ENCODE measurements at regions not wholly inside any gene's neighbourhood (a gene's known extent, or its start where the extent isn't known, plus 50 kb on each side); places are given as distances from the start of the nearest gene placed in this dataset.

DNA sequence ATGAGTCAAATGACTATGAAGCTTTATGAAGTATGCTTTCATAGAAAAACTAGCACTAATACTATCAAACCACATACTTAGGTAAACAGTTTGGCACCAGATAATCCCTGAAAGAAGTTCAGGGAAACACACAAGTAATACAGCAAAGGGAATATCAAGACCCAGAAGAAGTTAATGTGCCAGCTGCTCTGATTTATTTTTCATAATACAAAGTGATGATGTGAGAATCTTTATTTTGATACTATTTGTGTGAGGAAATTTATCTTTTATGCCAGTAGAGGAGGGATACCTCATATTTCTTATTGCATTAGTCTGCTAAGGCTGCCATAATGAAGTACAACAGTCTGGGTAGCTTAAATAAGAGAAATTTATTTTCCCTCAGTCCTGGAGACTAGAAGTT lies 67.7 kb upstream of the ANO3 start:
- Mint-ChIP-seq H3K27me3 (ENCODE audit: insufficient read depth, low read depth, poor library complexity) (no peaks in the 10 kb centered on the region), H3K36me3 (ENCODE audit: low read depth) (no peaks in the 10 kb centered on the region), H3K9me3 (no peaks in the 10 kb centered on the region), H3K4me3 (no peak overlapping the region), H3K4me1 (peaks cover under 1% of the 10 kb centered on the region; the same call in 1 of the 3 replicates), H3K27ac (no peak overlapping the region)
- Histone ChIP-seq H3K4me1 (ENCODE audit: insufficient read depth) (no peaks in the 10 kb centered on the region), H3K27ac (ENCODE audit: low read depth) (no peak overlapping the region), H2AFZ (no peak overlapping the region), H3K79me2 (replicated peaks; ENCODE audit: insufficient read depth) (no peaks in the 10 kb centered on the region), H3K4me3 (no peak overlapping the region), H3F3A (replicated peaks; ENCODE audit: low read depth) (no peaks in the 10 kb centered on the region), H3K9me2 (ENCODE audit: insufficient read depth) (no peaks in the 10 kb centered on the region), H3K27me3 (ENCODE audit: insufficient read depth) (no peaks in the 10 kb centered on the region), H4K20me1 (replicated peaks; ENCODE audit: insufficient read depth) (no peaks in the 10 kb centered on the region), H3K36me3 (ENCODE audit: insufficient read depth) (no peaks in the 10 kb centered on the region), H3K4me2 (no peak overlapping the region)
- ATAC-seq (no peak), DNase-seq (ENCODE audit: low spot score) (no peak)
- TF ChIP-seq CREB1 (CRISPR knock-in tag; IDR thresholded peaks at IDR 0.05; ENCODE audit: low read depth) (no peak), JUNB (IDR thresholded peaks at IDR 0.05; ENCODE audit: unreplicated experiment) (no peak), EZH2 (IDR thresholded peaks at IDR 0.05; ENCODE audit: low read depth, unreplicated experiment) (no peak), POLR2AphosphoS5 (IDR thresholded peaks at IDR 0.05; ENCODE audit: low read depth) (no peak), NANOG (IDR thresholded peaks at IDR 0.05; ENCODE audit: borderline replicate concordance) (no peak), ZNF331 (CRISPR knock-in tag; IDR thresholded peaks at IDR 0.05; ENCODE audit: low read depth) (no peak), ZNF114 (CRISPR knock-in tag; IDR thresholded peaks at IDR 0.05) (no peak), STAT1 (IDR thresholded peaks at IDR 0.05; ENCODE audit: unreplicated experiment) (no peak), EZH2phosphoT487 (IDR thresholded peaks at IDR 0.05; ENCODE audit: unreplicated experiment) (no peak)
- TF ChIP-seq, protein P1, sequence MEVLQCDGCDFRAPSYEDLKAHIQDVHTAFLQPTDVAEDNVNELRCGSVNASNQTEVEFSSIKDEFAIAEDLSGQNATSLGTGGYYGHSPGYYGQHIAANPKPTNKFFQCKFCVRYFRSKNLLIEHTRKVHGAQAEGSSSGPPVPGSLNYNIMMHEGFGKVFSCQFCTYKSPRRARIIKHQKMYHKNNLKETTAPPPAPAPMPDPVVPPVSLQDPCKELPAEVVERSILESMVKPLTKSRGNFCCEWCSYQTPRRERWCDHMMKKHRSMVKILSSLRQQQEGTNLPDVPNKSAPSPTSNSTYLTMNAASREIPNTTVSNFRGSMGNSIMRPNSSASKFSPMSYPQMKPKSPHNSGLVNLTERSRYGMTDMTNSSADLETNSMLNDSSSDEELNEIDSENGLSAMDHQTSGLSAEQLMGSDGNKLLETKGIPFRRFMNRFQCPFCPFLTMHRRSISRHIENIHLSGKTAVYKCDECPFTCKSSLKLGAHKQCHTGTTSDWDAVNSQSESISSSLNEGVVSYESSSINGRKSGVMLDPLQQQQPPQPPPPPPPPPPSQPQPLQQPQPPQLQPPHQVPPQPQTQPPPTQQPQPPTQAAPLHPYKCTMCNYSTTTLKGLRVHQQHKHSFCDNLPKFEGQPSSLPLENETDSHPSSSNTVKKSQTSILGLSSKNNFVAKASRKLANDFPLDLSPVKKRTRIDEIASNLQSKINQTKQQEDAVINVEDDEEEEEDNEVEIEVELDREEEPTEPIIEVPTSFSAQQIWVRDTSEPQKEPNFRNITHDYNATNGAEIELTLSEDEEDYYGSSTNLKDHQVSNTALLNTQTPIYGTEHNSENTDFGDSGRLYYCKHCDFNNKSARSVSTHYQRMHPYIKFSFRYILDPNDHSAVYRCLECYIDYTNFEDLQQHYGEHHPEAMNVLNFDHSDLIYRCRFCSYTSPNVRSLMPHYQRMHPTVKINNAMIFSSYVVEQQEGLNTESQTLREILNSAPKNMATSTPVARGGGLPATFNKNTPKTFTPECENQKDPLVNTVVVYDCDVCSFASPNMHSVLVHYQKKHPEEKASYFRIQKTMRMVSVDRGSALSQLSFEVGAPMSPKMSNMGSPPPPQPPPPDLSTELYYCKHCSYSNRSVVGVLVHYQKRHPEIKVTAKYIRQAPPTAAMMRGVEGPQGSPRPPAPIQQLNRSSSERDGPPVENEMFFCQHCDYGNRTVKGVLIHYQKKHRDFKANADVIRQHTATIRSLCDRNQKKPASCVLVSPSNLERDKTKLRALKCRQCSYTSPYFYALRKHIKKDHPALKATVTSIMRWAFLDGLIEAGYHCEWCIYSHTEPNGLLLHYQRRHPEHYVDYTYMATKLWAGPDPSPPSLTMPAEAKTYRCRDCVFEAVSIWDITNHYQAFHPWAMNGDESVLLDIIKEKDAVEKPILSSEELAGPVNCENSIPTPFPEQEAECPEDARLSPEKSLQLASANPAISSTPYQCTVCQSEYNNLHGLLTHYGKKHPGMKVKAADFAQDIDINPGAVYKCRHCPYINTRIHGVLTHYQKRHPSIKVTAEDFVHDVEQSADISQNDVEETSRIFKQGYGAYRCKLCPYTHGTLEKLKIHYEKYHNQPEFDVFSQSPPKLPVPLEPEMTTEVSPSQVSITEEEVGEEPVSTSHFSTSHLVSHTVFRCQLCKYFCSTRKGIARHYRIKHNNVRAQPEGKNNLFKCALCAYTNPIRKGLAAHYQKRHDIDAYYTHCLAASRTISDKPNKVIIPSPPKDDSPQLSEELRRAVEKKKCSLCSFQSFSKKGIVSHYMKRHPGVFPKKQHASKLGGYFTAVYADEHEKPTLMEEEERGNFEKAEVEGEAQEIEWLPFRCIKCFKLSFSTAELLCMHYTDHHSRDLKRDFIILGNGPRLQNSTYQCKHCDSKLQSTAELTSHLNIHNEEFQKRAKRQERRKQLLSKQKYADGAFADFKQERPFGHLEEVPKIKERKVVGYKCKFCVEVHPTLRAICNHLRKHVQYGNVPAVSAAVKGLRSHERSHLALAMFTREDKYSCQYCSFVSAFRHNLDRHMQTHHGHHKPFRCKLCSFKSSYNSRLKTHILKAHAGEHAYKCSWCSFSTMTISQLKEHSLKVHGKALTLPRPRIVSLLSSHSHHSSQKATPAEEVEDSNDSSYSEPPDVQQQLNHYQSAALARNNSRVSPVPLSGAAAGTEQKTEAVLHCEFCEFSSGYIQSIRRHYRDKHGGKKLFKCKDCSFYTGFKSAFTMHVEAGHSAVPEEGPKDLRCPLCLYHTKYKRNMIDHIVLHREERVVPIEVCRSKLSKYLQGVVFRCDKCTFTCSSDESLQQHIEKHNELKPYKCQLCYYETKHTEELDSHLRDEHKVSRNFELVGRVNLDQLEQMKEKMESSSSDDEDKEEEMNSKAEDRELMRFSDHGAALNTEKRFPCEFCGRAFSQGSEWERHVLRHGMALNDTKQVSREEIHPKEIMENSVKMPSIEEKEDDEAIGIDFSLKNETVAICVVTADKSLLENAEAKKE (CRISPR knock-in tag; IDR thresholded peaks at IDR 0.05), result no peak
- TF ChIP-seq, protein P2, sequence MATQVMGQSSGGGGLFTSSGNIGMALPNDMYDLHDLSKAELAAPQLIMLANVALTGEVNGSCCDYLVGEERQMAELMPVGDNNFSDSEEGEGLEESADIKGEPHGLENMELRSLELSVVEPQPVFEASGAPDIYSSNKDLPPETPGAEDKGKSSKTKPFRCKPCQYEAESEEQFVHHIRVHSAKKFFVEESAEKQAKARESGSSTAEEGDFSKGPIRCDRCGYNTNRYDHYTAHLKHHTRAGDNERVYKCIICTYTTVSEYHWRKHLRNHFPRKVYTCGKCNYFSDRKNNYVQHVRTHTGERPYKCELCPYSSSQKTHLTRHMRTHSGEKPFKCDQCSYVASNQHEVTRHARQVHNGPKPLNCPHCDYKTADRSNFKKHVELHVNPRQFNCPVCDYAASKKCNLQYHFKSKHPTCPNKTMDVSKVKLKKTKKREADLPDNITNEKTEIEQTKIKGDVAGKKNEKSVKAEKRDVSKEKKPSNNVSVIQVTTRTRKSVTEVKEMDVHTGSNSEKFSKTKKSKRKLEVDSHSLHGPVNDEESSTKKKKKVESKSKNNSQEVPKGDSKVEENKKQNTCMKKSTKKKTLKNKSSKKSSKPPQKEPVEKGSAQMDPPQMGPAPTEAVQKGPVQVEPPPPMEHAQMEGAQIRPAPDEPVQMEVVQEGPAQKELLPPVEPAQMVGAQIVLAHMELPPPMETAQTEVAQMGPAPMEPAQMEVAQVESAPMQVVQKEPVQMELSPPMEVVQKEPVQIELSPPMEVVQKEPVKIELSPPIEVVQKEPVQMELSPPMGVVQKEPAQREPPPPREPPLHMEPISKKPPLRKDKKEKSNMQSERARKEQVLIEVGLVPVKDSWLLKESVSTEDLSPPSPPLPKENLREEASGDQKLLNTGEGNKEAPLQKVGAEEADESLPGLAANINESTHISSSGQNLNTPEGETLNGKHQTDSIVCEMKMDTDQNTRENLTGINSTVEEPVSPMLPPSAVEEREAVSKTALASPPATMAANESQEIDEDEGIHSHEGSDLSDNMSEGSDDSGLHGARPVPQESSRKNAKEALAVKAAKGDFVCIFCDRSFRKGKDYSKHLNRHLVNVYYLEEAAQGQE (IDR thresholded peaks at IDR 0.05; ENCODE audit: unreplicated experiment), result no peak
- TF ChIP-seq, protein P3, sequence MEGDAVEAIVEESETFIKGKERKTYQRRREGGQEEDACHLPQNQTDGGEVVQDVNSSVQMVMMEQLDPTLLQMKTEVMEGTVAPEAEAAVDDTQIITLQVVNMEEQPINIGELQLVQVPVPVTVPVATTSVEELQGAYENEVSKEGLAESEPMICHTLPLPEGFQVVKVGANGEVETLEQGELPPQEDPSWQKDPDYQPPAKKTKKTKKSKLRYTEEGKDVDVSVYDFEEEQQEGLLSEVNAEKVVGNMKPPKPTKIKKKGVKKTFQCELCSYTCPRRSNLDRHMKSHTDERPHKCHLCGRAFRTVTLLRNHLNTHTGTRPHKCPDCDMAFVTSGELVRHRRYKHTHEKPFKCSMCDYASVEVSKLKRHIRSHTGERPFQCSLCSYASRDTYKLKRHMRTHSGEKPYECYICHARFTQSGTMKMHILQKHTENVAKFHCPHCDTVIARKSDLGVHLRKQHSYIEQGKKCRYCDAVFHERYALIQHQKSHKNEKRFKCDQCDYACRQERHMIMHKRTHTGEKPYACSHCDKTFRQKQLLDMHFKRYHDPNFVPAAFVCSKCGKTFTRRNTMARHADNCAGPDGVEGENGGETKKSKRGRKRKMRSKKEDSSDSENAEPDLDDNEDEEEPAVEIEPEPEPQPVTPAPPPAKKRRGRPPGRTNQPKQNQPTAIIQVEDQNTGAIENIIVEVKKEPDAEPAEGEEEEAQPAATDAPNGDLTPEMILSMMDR (conservative IDR thresholded peaks at IDR 0.05; ENCODE audit: low read depth in 2 of 2), result no peak
- TF ChIP-seq, protein P4, sequence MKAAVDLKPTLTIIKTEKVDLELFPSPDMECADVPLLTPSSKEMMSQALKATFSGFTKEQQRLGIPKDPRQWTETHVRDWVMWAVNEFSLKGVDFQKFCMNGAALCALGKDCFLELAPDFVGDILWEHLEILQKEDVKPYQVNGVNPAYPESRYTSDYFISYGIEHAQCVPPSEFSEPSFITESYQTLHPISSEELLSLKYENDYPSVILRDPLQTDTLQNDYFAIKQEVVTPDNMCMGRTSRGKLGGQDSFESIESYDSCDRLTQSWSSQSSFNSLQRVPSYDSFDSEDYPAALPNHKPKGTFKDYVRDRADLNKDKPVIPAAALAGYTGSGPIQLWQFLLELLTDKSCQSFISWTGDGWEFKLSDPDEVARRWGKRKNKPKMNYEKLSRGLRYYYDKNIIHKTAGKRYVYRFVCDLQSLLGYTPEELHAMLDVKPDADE (IDR thresholded peaks at IDR 0.05), result no peak

Measured in GM23338 (cell line).